ENCODE measurements at regions not wholly inside any gene's neighbourhood (a gene's known extent, or its start where the extent isn't known, plus 50 kb on each side); places are given as distances from the start of the nearest gene placed in this dataset.

GRCh38 chr11:70493089-70493474, 94.8 kb downstream of the CTTN start:
- H3K36me3 ChIP-seq (ENCODE audit: insufficient read depth, low read length): no peaks in the 10 kb centered on the region
- no peaks in the 10 kb centered on the region for H3K79me2 ChIP-seq (ENCODE audit: insufficient read depth, low read length)
- Mint-ChIP-seq H3K27ac (ENCODE audit: unreplicated experiment) (no peak overlapping the region), H3K9me3 (ENCODE audit: unreplicated experiment) (peaks cover 18% of the 10 kb centered on the region), H3K4me3 (ENCODE audit: unreplicated experiment) (no peak overlapping the region), H3K4me1 (ENCODE audit: low read depth, unreplicated experiment) (no peaks in the 10 kb centered on the region), H3K36me3 (ENCODE audit: low read depth, unreplicated experiment) (peaks cover 9% of the 10 kb centered on the region), H3K27me3 (ENCODE audit: low read depth, unreplicated experiment) (peaks cover 18% of the 10 kb centered on the region)
- peaks cover 10% of the 10 kb centered on the region for H3K9me3 ChIP-seq (ENCODE audit: insufficient read depth, low read depth, low read length)
- DNase-seq (ENCODE audit: low read depth) (no peak), FAIRE-seq (no peak)
- no peak overlapping the region for H3K9ac ChIP-seq (ENCODE audit: low read length)
- H3K27ac ChIP-seq (ENCODE audit: low read depth, low read length): no peak overlapping the region
- H3K4me1 ChIP-seq (ENCODE audit: insufficient read depth, low read length): no peaks in the 10 kb centered on the region
- no peaks in the 10 kb centered on the region for H4K20me1 ChIP-seq (ENCODE audit: insufficient read depth, low read length)
- no peak overlapping the region for H2AFZ ChIP-seq (ENCODE audit: low read depth, low read length)
- H3K4me3 ChIP-seq (ENCODE audit: insufficient read depth, low read depth, low read length): no peak overlapping the region
- no peaks in the 10 kb centered on the region for H3K27me3 ChIP-seq (ENCODE audit: insufficient read depth, low read length)
- TF ChIP-seq EZH2 (IDR thresholded peaks at IDR 0.05; ENCODE audit: insufficient read depth, low read length) (no peak), CTCF (IDR thresholded peaks at IDR 0.05; ENCODE audit: insufficient read depth, low read depth, low read length) (no peak)
- no peak overlapping the region for H3K4me2 ChIP-seq (ENCODE audit: low read length)

GRCh38 chr11:70493891-70494290, 95.6 kb downstream of the CTTN start:
- no peaks in the 10 kb centered on the region for H3K79me2 ChIP-seq (ENCODE audit: insufficient read depth, low read length)
- Mint-ChIP-seq H3K4me3 (ENCODE audit: unreplicated experiment) (no peak overlapping the region), H3K27me3 (ENCODE audit: low read depth, unreplicated experiment) (peaks cover 19% of the 10 kb centered on the region), H3K36me3 (ENCODE audit: low read depth, unreplicated experiment) (peaks cover 7% of the 10 kb centered on the region), H3K4me1 (ENCODE audit: low read depth, unreplicated experiment) (no peaks in the 10 kb centered on the region), H3K9me3 (ENCODE audit: unreplicated experiment) (peaks cover 15% of the 10 kb centered on the region), H3K27ac (ENCODE audit: unreplicated experiment) (no peak overlapping the region)
- peaks cover 10% of the 10 kb centered on the region for H3K9me3 ChIP-seq (ENCODE audit: insufficient read depth, low read depth, low read length)
- no peak for DNase-seq (ENCODE audit: low read depth)
- H3K4me1 ChIP-seq (ENCODE audit: insufficient read depth, low read length): no peaks in the 10 kb centered on the region
- TF ChIP-seq EZH2 (IDR thresholded peaks at IDR 0.05; ENCODE audit: insufficient read depth, low read length) (no peak), CTCF (IDR thresholded peaks at IDR 0.05; ENCODE audit: insufficient read depth, low read depth, low read length) (no peak)
- no peaks in the 10 kb centered on the region for H4K20me1 ChIP-seq (ENCODE audit: insufficient read depth, low read length)
- no peak overlapping the region for H3K4me3 ChIP-seq (ENCODE audit: insufficient read depth, low read depth, low read length)
- no peak overlapping the region for H3K9ac ChIP-seq (ENCODE audit: low read length)
- no peak overlapping the region for H2AFZ ChIP-seq (ENCODE audit: low read depth, low read length)
- no peaks in the 10 kb centered on the region for H3K36me3 ChIP-seq (ENCODE audit: insufficient read depth, low read length)
- H3K4me2 ChIP-seq (ENCODE audit: low read length): no peak overlapping the region
- H3K27me3 ChIP-seq (ENCODE audit: insufficient read depth, low read length): no peaks in the 10 kb centered on the region
- no peak overlapping the region for H3K27ac ChIP-seq (ENCODE audit: low read depth, low read length)
- FAIRE-seq: no peak

DNA sequence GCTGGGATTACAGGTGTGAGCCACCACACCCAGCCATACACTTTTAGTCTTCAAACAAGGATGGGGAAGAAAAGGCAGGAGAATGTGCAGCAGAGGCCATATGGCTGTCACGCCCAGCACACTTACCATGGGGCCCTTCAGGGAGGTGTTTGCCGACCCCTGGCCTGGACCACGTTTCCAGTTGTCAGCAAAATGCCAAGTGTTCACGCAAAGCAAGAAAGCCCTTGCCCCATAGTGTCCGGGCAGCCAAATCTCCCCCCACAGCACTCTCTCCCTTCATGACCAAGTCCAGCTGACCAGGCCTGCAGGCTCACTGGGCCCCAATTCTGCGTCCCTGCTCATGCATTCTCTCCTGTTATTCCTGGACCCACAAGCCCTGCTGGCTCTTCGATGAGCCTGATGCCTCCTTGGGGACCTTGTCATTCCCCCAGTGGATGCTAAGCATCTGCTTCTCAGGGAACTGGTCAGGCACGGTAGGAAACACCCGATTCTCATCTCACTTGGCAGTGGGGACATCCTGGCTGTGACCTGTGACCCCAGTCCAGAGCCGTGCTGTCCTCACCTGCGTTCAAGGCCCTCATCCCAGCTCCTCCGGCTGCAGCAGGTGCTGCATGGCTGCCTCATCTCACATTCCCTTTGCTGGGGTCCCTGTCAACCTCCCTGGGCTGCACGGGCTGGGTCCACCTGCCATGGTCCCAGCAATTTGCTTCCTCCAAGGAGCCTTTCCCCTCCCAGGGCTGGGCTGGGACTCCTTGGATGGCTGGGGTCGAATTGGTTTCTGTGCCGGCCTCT, 96.4 kb downstream of the CTTN start:
- Histone ChIP-seq H2AFZ (ENCODE audit: low read depth, low read length) (no peak overlapping the region), H3K79me2 (ENCODE audit: insufficient read depth, low read length) (no peaks in the 10 kb centered on the region), H3K9ac (ENCODE audit: low read length) (no peak overlapping the region), H3K36me3 (ENCODE audit: insufficient read depth, low read length) (no peaks in the 10 kb centered on the region), H3K27me3 (ENCODE audit: insufficient read depth, low read length) (no peaks in the 10 kb centered on the region), H3K9me3 (ENCODE audit: insufficient read depth, low read depth, low read length) (peaks cover 10% of the 10 kb centered on the region), H3K4me2 (ENCODE audit: low read length) (no peak overlapping the region), H3K4me1 (ENCODE audit: insufficient read depth, low read length) (no peaks in the 10 kb centered on the region), H4K20me1 (ENCODE audit: insufficient read depth, low read length) (no peaks in the 10 kb centered on the region), H3K4me3 (ENCODE audit: insufficient read depth, low read depth, low read length) (no peak overlapping the region), H3K27ac (ENCODE audit: low read depth, low read length) (no peak overlapping the region)
- DNase-seq (ENCODE audit: low read depth): no peak
- no peak overlapping the region for H3K4me3 Mint-ChIP-seq (ENCODE audit: unreplicated experiment)
- H3K36me3 Mint-ChIP-seq (ENCODE audit: low read depth, unreplicated experiment): peaks cover 3% of the 10 kb centered on the region
- TF ChIP-seq CTCF (IDR thresholded peaks at IDR 0.05; ENCODE audit: insufficient read depth, low read depth, low read length): no peak
- no peak for TF ChIP-seq EZH2 (IDR thresholded peaks at IDR 0.05; ENCODE audit: insufficient read depth, low read length)
- no peaks in the 10 kb centered on the region for H3K4me1 Mint-ChIP-seq (ENCODE audit: low read depth, unreplicated experiment)
- no peak overlapping the region for H3K27ac Mint-ChIP-seq (ENCODE audit: unreplicated experiment)
- no peak for FAIRE-seq
- H3K9me3 Mint-ChIP-seq (ENCODE audit: unreplicated experiment): peaks cover 9% of the 10 kb centered on the region
- H3K27me3 Mint-ChIP-seq (ENCODE audit: low read depth, unreplicated experiment): peaks cover 22% of the 10 kb centered on the region
